ENCODE measurements at regions not wholly inside any gene's neighbourhood (a gene's known extent, or its start where the extent isn't known, plus 50 kb on each side); places are given as distances from the start of the nearest gene placed in this dataset.

- Histone ChIP-seq H3K9me3 (ENCODE audit: control insufficient read depth, insufficient read depth, low read length) (no peaks in the 10 kb centered on the region), H3K27ac (ENCODE audit: low read depth, low read length) (no peak overlapping the region), H3K27me3 (ENCODE audit: control insufficient read depth, insufficient read depth, low read length) (no peaks in the 10 kb centered on the region), H3K4me3 (ENCODE audit: low read depth, low read length) (no peak overlapping the region)
- no peak for TF ChIP-seq CTCF (IDR thresholded peaks at IDR 0.05; ENCODE audit: low read depth, low read length)
- CTCF ChIA-PET, result no interaction called here
- POLR2A ChIA-PET, result no interaction called here
- no peak for DNase-seq (ENCODE audit: low read depth, low spot score)
Measured at GRCh38 chr15:61720197-61720704, 340.0 kb downstream of the VPS13C start.

- ChIA-PET POLR2A (no interaction called here), CTCF (no interaction called here)
- Histone ChIP-seq H3K27ac (ENCODE audit: low read depth, low read length) (no peak overlapping the region), H3K27me3 (ENCODE audit: control insufficient read depth, insufficient read depth, low read length) (no peaks in the 10 kb centered on the region), H3K9me3 (ENCODE audit: control insufficient read depth, insufficient read depth, low read length) (no peaks in the 10 kb centered on the region), H3K4me3 (ENCODE audit: low read depth, low read length) (no peak overlapping the region)
- DNase-seq (ENCODE audit: low read depth, low spot score), result no peak
- TF ChIP-seq CTCF (IDR thresholded peaks at IDR 0.05; ENCODE audit: low read depth, low read length), result no peak
Measured at GRCh38 chr15:61715082-61715481, 345.2 kb downstream of the VPS13C start.

GRCh38 chr15:61712129-61712759 is 348.0 kb downstream of the VPS13C start:
- no peaks in the 10 kb centered on the region for H3K9me3 ChIP-seq (ENCODE audit: control insufficient read depth, insufficient read depth, low read length)
- CTCF ChIA-PET, result no interaction called here
- no peak overlapping the region for H3K4me3 ChIP-seq (ENCODE audit: low read depth, low read length)
- H3K27me3 ChIP-seq (ENCODE audit: control insufficient read depth, insufficient read depth, low read length), result no peaks in the 10 kb centered on the region
- no peak for TF ChIP-seq CTCF (IDR thresholded peaks at IDR 0.05; ENCODE audit: low read depth, low read length)
- DNase-seq (ENCODE audit: low read depth, low spot score), result no peak
- POLR2A ChIA-PET, result no interaction called here
- no peak overlapping the region for H3K27ac ChIP-seq (ENCODE audit: low read depth, low read length)

- no peak for DNase-seq (ENCODE audit: low read depth, low spot score)
- Histone ChIP-seq H3K4me3 (ENCODE audit: low read depth, low read length) (no peak overlapping the region), H3K27ac (ENCODE audit: low read depth, low read length) (no peak overlapping the region), H3K27me3 (ENCODE audit: control insufficient read depth, insufficient read depth, low read length) (no peaks in the 10 kb centered on the region), H3K9me3 (ENCODE audit: control insufficient read depth, insufficient read depth, low read length) (no peaks in the 10 kb centered on the region)
- CTCF ChIA-PET, result no interaction called here
- TF ChIP-seq CTCF (IDR thresholded peaks at IDR 0.05; ENCODE audit: low read depth, low read length), result no peak
- POLR2A ChIA-PET, result no interaction called here
Measured at GRCh38 chr15:61702224-61703020, 357.8 kb downstream of the VPS13C start.

- Histone ChIP-seq H3K27me3 (ENCODE audit: control insufficient read depth, insufficient read depth, low read length) (no peaks in the 10 kb centered on the region), H3K4me3 (ENCODE audit: low read depth, low read length) (no peak overlapping the region), H3K27ac (ENCODE audit: low read depth, low read length) (no peak overlapping the region), H3K9me3 (ENCODE audit: control insufficient read depth, insufficient read depth, low read length) (no peaks in the 10 kb centered on the region)
- DNase-seq (ENCODE audit: low read depth, low spot score), result no peak
- CTCF ChIA-PET, result interaction anchor here (1.4 kb wide), 1 partner anchor 132 kb away, joined by 3 read pairs; no protein-coding TSS in a partner anchor
- TF ChIP-seq CTCF (IDR thresholded peaks at IDR 0.05; ENCODE audit: low read depth, low read length), result no peak
- POLR2A ChIA-PET, result no interaction called here
Measured at GRCh38 chr15:61701455-61701854, 358.8 kb downstream of the VPS13C start.

Data from AG04450 (cell line).